KOPT-K1 (cell line): ENCODE measurements at regions not wholly inside any gene's neighbourhood (a gene's known extent, or its start where the extent isn't known, plus 50 kb on each side); places are given as distances from the start of the nearest gene placed in this dataset.

Source experiments
- H3K27ac ChIP-seq: fragments of 200-600 bp; sonication (generic); 2 replicates; pipeline ENCODE4 v1.5.1; 2016; ENCODE audit warnings: antibody characterized with exemption, mild to moderate bottlenecking, low read depth, low read length; ENCODE audit not compliant: poor library complexity, severe bottlenecking
- H3K36me3 ChIP-seq: fragments of 200-600 bp; sonication (generic); 2 replicates; pipeline ENCODE4 v1.5.1; 2017; ENCODE audit warnings: antibody characterized with exemption, mild to moderate bottlenecking, low read length, moderate library complexity; ENCODE audit not compliant: insufficient read depth
- H3K9me3 ChIP-seq: fragments of 200-600 bp; sonication (generic); 2 replicates; pipeline ENCODE4 v1.5.1; 2017; ENCODE audit warnings: antibody characterized with exemption, low read length, mild to moderate bottlenecking; ENCODE audit not compliant: insufficient read depth, poor library complexity, severe bottlenecking

- no peaks in the 10 kb centered on the region for H3K36me3 ChIP-seq
- H3K27ac ChIP-seq: no peak overlapping the region
- no peaks in the 10 kb centered on the region for H3K9me3 ChIP-seq
These were observed 134.3 kb downstream of the ANKRD60 start for GRCh38 chr20:58094160-58094559.

DNA sequence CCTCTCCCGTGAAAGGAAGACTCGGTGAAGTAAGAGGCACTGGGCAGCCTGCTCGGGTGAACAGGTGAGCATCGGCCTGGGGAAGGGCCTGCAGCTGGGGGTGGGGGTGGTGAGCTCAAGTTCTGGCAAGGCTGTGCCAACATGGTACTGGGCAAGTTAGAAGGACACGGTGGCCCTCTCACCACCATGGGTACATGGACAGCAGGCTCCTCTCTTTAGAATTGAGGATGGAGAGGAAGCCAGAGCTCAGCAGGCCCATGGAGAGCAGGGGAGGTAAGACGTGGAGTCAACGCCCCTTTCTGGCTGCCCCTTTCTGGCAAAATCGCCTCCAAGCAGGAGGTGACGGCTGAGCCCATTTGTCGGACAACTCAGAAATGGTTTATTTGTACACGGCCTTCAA, 135.6 kb downstream of the ANKRD60 start:
- H3K9me3 ChIP-seq: no peaks in the 10 kb centered on the region
- no peak overlapping the region for H3K27ac ChIP-seq
- no peaks in the 10 kb centered on the region for H3K36me3 ChIP-seq

GRCh38 chr20:58092353-58092752, 136.1 kb downstream of the ANKRD60 start:
- H3K36me3 ChIP-seq: no peaks in the 10 kb centered on the region
- no peak overlapping the region for H3K27ac ChIP-seq
- H3K9me3 ChIP-seq: no peaks in the 10 kb centered on the region

GRCh38 chr20:58091810-58092209, 136.6 kb downstream of the ANKRD60 start:
- H3K9me3 ChIP-seq: no peaks in the 10 kb centered on the region
- H3K27ac ChIP-seq: no peak overlapping the region
- H3K36me3 ChIP-seq: no peaks in the 10 kb centered on the region

DNA sequence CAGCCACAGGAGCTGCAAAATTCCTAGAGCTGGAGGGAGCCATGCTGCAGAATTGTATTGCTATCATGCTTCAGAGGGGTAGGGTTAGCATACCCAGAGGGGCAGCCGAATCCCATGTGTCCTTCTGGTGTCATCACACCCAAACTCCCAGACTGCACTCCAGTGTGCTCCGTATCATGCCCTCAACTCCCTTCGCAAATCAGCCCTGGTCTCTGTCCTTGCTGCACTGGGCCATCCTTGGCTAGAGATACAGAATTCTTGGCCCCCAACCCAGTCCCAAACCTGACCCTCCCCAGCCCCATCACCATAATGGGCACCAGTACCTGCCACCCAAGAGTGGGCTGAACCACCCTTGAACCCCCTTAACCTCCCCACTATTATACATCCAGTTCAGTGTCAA, 138.3 kb downstream of the ANKRD60 start:
- H3K36me3 ChIP-seq: no peaks in the 10 kb centered on the region

DNA sequence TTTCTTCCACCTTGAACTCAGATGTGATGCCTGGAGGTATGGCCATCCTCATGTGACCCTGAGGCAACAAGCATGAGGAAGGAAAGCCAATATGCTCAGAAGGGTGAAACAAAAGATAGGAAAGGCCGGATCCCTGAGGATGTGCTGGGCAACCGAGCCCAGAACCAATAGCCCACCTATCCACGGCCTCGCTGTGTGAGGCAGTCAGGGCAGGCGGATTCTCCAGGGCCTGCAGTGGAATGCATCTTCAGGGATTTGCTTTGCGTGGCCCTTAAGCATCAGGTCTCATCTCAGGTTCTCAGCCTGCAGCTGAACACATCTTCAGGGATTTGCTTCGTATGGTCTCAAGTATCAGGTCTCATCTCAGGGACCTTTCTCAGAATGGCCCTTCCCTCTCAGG, 139.8 kb downstream of the ANKRD60 start:
- no peaks in the 10 kb centered on the region for H3K9me3 ChIP-seq
- H3K27ac ChIP-seq: no peak overlapping the region
- no peaks in the 10 kb centered on the region for H3K36me3 ChIP-seq

More for the DNA sequence above, 138.3 kb downstream of the ANKRD60 start:
- no peaks in the 10 kb centered on the region for H3K9me3 ChIP-seq
- H3K27ac ChIP-seq: no peak overlapping the region

DNA sequence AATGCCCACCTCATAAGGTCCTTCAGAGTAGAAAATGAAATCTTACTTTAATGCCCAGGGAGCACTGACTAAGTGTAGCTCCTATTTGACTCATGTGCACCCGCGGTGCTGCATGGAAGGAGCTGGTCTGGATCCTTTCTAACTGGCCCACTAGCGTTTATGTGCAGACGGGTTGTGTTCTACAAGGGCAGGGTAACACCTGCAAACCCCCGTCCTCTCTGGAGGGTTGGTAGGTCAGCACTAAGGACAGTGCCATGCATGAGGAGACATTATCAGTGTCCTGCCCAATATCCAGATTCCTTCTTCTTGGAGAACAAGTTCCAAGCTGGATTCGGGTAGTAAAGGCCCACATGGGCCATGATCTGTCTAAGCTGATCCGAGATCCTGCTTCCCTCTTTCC, 140.3 kb downstream of the ANKRD60 start:
- no peak overlapping the region for H3K27ac ChIP-seq
- no peaks in the 10 kb centered on the region for H3K36me3 ChIP-seq
- no peaks in the 10 kb centered on the region for H3K9me3 ChIP-seq

DNA sequence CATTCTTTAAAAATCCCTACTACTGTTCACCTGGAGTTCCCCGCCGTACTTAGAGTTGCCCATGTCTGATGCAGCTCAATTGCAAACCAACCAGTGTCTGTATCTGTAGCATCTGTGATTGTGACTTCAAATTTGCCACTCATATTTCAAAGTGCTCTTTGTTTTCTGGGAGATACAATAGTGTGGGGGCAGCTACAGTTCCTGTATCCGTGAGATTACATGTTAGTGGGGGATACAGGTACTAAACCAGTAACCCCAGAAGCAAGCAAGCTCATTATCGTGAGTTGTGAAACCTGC, 140.9 kb downstream of the ANKRD60 start:
- H3K36me3 ChIP-seq: no peaks in the 10 kb centered on the region
- H3K9me3 ChIP-seq: no peaks in the 10 kb centered on the region
- H3K27ac ChIP-seq: no peak overlapping the region

DNA sequence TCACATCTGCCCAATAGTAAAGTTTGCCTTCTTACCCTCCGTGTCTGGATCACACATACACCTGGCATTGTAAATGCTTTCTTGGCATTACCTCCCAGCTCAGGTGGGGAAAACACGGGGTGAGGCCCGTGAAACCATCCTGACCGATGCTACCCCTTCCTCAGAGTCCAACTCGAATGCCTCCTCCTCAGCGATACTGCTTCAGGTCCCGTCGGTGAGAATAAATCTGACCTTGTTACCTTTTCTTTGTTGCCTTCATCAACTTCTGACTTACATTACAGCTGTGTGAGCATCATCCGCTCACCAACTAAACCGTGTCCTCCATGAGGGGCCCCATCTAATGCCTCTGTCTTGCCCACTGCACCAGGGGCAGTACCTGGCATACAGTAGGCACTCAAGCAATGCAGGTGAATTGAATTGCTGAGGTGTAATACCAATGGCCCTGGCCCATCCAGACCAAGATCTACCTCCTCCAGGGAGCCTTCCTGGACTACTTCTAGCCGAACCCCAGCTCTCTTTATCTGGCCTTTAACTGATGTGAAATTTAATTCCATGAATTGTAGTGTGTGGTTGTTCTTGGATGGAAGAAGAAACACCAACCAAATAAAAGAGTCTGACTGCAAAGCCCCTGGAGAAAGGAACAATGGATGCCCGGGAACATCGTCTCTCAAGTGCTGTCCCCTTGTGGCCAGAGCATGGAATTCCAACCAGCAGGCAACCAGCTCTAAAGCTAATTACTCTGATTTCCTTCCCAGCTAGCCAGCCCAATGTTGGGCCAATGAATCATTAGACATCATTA, 141.5 kb downstream of the ANKRD60 start:
- Histone ChIP-seq H3K36me3 (no peaks in the 10 kb centered on the region), H3K27ac (no peak overlapping the region), H3K9me3 (no peaks in the 10 kb centered on the region)

- no peaks in the 10 kb centered on the region for H3K36me3 ChIP-seq
These were observed 143.5 kb downstream of the ANKRD60 start for GRCh38 chr20:58084966-58085365.

GRCh38 chr20:58084566-58084965, 143.9 kb downstream of the ANKRD60 start:
- Histone ChIP-seq H3K36me3 (no peaks in the 10 kb centered on the region), H3K9me3 (no peaks in the 10 kb centered on the region), H3K27ac (no peak overlapping the region)

More at GRCh38 chr20:58084966-58085365, 143.5 kb downstream of the ANKRD60 start:
- Histone ChIP-seq H3K27ac (no peak overlapping the region), H3K9me3 (no peaks in the 10 kb centered on the region)

GRCh38 chr20:58081846-58082245, 146.6 kb downstream of the ANKRD60 start:
- no peak overlapping the region for H3K27ac ChIP-seq
- no peaks in the 10 kb centered on the region for H3K36me3 ChIP-seq
- no peaks in the 10 kb centered on the region for H3K9me3 ChIP-seq

GRCh38 chr20:58078741-58079522, 149.5 kb downstream of the ANKRD60 start:
- Histone ChIP-seq H3K9me3 (no peaks in the 10 kb centered on the region), H3K36me3 (no peaks in the 10 kb centered on the region), H3K27ac (no peak overlapping the region)

DNA sequence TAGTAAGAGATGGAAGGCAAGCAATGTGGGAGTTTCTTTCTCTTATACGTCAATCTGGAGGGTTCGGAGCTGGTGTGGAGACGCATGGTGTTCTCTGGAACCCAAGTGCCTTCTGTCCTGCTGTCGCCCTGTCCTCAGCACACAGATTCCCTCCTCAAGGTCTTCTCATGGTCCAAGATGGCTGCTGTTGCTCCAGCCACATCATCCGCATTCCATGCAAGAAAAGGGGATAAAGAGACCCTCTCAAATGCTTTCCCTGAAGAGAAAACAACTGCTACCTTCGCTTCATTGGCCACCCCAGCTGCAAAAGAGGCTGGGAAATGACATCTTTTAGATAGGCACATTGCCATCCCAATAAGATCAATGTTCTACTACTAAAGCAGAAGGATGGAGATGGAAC, 151.2 kb downstream of the ANKRD60 start:
- Histone ChIP-seq H3K27ac (no peak overlapping the region), H3K9me3 (no peaks in the 10 kb centered on the region), H3K36me3 (no peaks in the 10 kb centered on the region)

DNA sequence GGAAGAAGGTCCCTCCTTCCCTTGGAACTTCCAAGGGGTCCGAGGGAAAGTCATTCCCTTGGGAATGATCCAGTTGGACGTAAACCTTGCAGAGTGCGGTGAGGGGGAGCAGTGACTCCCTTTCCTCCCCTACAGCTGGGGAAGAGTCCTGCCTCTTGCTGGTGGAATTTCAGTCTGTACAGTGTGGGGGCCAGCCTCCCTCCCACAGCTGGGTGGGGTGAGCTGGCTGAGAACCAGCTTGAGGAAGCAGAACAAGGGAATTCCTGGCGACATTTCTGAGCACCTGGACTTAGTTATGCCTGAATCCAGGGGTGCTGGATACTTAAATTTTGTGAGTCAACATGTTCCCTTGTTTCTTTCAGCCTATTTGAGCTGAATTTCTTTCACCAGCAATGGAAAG, 152.0 kb downstream of the ANKRD60 start:
- no peak overlapping the region for H3K27ac ChIP-seq
- H3K9me3 ChIP-seq: no peaks in the 10 kb centered on the region

More for the DNA sequence above, 152.0 kb downstream of the ANKRD60 start:
- no peaks in the 10 kb centered on the region for H3K36me3 ChIP-seq
